ENCODE measurements at regions not wholly inside any gene's neighbourhood (a gene's known extent, or its start where the extent isn't known, plus 50 kb on each side); places are given as distances from the start of the nearest gene placed in this dataset.

- no peak for TF ChIP-seq CTCF (IDR thresholded peaks at IDR 0.05)
- no peak for TF ChIP-seq POLR2A (IDR thresholded peaks at IDR 0.05)
These were observed 976.8 kb upstream of the ACVR2A start for GRCh38 chr2:146868051-146868450.
